ENCODE measurements at regions not wholly inside any gene's neighbourhood (a gene's known extent, or its start where the extent isn't known, plus 50 kb on each side); places are given as distances from the start of the nearest gene placed in this dataset.
A peak's percentile ranks its signal among the peaks of the same experiment; 100 is the strongest.

DNA sequence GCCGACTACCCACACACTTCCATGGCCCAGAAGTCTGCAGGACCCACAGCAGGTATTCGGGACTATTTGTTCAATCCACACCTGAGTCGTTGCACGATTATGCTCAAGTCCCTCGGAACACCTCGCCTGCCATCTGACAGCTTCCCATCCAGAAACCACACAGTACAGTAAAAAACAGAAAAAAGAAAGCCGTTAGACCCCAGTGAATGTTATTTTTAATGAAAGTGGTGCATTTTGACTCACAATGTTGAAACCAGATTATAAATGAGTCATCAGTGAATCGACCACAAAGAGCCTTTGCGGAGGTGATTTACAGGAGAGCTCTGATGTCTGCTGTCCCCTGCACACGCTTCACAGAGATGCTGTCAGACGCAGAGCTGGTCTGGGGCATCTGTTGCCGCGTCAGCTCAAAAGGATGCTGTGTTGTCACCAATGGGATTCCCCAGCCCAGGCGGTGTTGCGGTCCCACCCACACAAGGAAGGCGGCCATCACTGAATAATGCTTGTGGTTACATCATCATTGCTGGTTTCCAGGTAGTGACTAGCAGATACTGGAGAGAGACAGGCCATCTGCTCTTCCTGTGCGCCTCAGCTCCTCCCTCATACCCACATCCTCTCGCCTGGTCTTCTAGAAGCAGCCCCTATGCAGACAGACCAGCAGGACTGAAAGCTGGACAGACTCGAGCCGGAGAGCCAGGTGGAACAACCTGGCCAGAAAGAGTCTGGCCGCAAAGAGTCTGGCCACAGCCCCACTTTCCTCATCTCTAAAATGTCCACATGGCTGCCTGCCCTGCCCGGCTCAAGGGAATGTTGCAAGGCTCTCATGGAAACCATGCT, 116.8 kb downstream of the TOMM20 start (continued):
- TF ChIP-seq, protein P1, sequence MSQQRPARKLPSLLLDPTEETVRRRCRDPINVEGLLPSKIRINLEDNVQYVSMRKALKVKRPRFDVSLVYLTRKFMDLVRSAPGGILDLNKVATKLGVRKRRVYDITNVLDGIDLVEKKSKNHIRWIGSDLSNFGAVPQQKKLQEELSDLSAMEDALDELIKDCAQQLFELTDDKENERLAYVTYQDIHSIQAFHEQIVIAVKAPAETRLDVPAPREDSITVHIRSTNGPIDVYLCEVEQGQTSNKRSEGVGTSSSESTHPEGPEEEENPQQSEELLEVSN (IDR thresholded peaks at IDR 0.05; ENCODE audit: borderline replicate concordance in 1 of 2, extremely low read depth in 1 of 2, insufficient read depth in 1 of 2, insufficient read length in 1 of 2, low read depth in 1 of 2, low read length in 1 of 2, poor library complexity in 1 of 2, severe bottlenecking in 1 of 2), result peak in 1 of 2 experiments; percentile 26
- TF ChIP-seq PTRF (tag; IDR thresholded peaks at IDR 0.05) (no peak), MAZ (CRISPR knock-in tag; conservative IDR thresholded peaks at IDR 0.05 in 1 of 2, IDR thresholded peaks at IDR 0.05 in 1 of 2) (peak in 1 of 2 experiments; percentile 15; a peak in 1 of 4 replicates), SMAD1 (IDR thresholded peaks at IDR 0.05; ENCODE audit: low read depth, low read length, partially characterized antibody) (peak; percentile 64), RFX5 (IDR thresholded peaks at IDR 0.05; ENCODE audit: low read depth, low read length) (no peak), TOE1 (IDR thresholded peaks at IDR 0.05; ENCODE audit: borderline replicate concordance) (no peak), TOE1 (CRISPR knock-in tag; IDR thresholded peaks at IDR 0.05; ENCODE audit: borderline replicate concordance, low read depth) (no peak; the same call in 1 of the 2 replicates), HDAC2 (IDR thresholded peaks at IDR 0.05) (peak; percentile 92), ZNF282 (CRISPR knock-in tag; IDR thresholded peaks at IDR 0.05) (no peak), CREB5 (CRISPR knock-in tag; IDR thresholded peaks at IDR 0.05) (no peak), BHLHE40 (IDR thresholded peaks at IDR 0.05; ENCODE audit: low read length) (peak; percentile 68; the same call in 1 of the 2 replicates), RBM25 (IDR thresholded peaks at IDR 0.05; ENCODE audit: low read depth, low read length, severe bottlenecking) (no peak), STAT5B (CRISPR knock-in tag; IDR thresholded peaks at IDR 0.05) (no peak), TEAD1 (CRISPR knock-in tag; IDR thresholded peaks at IDR 0.05) (peak in 1 of 2 experiments; percentile 78; a peak in 1 of 4 replicates), MITF (IDR thresholded peaks at IDR 0.05) (no peak), ZNF121 (CRISPR knock-in tag; conservative IDR thresholded peaks at IDR 0.05) (no peak)
- TF ChIP-seq, protein P2, sequence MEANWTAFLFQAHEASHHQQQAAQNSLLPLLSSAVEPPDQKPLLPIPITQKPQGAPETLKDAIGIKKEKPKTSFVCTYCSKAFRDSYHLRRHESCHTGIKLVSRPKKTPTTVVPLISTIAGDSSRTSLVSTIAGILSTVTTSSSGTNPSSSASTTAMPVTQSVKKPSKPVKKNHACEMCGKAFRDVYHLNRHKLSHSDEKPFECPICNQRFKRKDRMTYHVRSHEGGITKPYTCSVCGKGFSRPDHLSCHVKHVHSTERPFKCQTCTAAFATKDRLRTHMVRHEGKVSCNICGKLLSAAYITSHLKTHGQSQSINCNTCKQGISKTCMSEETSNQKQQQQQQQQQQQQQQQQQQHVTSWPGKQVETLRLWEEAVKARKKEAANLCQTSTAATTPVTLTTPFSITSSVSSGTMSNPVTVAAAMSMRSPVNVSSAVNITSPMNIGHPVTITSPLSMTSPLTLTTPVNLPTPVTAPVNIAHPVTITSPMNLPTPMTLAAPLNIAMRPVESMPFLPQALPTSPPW (CRISPR knock-in tag; IDR thresholded peaks at IDR 0.05), result no peak; the same call in none of the 2 replicates
- TF ChIP-seq, protein P3, sequence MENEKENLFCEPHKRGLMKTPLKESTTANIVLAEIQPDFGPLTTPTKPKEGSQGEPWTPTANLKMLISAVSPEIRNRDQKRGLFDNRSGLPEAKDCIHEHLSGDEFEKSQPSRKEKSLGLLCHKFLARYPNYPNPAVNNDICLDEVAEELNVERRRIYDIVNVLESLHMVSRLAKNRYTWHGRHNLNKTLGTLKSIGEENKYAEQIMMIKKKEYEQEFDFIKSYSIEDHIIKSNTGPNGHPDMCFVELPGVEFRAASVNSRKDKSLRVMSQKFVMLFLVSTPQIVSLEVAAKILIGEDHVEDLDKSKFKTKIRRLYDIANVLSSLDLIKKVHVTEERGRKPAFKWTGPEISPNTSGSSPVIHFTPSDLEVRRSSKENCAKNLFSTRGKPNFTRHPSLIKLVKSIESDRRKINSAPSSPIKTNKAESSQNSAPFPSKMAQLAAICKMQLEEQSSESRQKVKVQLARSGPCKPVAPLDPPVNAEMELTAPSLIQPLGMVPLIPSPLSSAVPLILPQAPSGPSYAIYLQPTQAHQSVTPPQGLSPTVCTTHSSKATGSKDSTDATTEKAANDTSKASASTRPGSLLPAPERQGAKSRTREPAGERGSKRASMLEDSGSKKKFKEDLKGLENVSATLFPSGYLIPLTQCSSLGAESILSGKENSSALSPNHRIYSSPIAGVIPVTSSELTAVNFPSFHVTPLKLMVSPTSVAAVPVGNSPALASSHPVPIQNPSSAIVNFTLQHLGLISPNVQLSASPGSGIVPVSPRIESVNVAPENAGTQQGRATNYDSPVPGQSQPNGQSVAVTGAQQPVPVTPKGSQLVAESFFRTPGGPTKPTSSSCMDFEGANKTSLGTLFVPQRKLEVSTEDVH (IDR thresholded peaks at IDR 0.05; ENCODE audit: low read depth, partially characterized antibody), result peak; percentile 7

Data from K562 (cell line).